ENCODE measurements at regions not wholly inside any gene's neighbourhood (a gene's known extent, or its start where the extent isn't known, plus 50 kb on each side); places are given as distances from the start of the nearest gene placed in this dataset.

- intact Hi-C loops (cut with micrococcal nuclease): no loop called here
- H3K27ac Mint-ChIP-seq: no peak overlapping the region
- no peaks in the 10 kb centered on the region for H3K36me3 Mint-ChIP-seq (ENCODE audit: low read depth)
- POLR2A ChIA-PET: no interaction called here
- ATAC-seq (no peak), DNase-seq (no peak)
- H3K4me3 Mint-ChIP-seq: no peak overlapping the region
- H3K4me1 Mint-ChIP-seq (ENCODE audit: low read depth): no peaks in the 10 kb centered on the region
- peaks cover 5% of the 10 kb centered on the region for H3K27me3 Mint-ChIP-seq
- CTCF ChIA-PET: interaction anchor here (1.4 kb wide), 1 partner anchor 52 kb away, joined by 3 read pairs; no protein-coding TSS in a partner anchor
- TF ChIP-seq, protein P1, sequence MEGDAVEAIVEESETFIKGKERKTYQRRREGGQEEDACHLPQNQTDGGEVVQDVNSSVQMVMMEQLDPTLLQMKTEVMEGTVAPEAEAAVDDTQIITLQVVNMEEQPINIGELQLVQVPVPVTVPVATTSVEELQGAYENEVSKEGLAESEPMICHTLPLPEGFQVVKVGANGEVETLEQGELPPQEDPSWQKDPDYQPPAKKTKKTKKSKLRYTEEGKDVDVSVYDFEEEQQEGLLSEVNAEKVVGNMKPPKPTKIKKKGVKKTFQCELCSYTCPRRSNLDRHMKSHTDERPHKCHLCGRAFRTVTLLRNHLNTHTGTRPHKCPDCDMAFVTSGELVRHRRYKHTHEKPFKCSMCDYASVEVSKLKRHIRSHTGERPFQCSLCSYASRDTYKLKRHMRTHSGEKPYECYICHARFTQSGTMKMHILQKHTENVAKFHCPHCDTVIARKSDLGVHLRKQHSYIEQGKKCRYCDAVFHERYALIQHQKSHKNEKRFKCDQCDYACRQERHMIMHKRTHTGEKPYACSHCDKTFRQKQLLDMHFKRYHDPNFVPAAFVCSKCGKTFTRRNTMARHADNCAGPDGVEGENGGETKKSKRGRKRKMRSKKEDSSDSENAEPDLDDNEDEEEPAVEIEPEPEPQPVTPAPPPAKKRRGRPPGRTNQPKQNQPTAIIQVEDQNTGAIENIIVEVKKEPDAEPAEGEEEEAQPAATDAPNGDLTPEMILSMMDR (IDR thresholded peaks at IDR 0.05): no peak
- peaks cover 2% of the 10 kb centered on the region for H3K9me3 Mint-ChIP-seq
Measured at GRCh38 chr6:12508553-12508952, 208.0 kb upstream of the PHACTR1 start.

GRCh38 chr6:12509060-12509459 is 207.5 kb upstream of the PHACTR1 start:
- TF ChIP-seq, protein P1 (IDR thresholded peaks at IDR 0.05): no peak
- Mint-ChIP-seq H3K27me3 (peaks cover 5% of the 10 kb centered on the region), H3K9me3 (peaks cover 2% of the 10 kb centered on the region), H3K27ac (no peak overlapping the region), H3K36me3 (ENCODE audit: low read depth) (no peaks in the 10 kb centered on the region), H3K4me3 (no peak overlapping the region), H3K4me1 (ENCODE audit: low read depth) (no peaks in the 10 kb centered on the region)
- ATAC-seq: no peak
- no peak for DNase-seq
- ChIA-PET CTCF (no interaction called here), POLR2A (no interaction called here)
- intact Hi-C loops (cut with micrococcal nuclease): no loop called here

DNA sequence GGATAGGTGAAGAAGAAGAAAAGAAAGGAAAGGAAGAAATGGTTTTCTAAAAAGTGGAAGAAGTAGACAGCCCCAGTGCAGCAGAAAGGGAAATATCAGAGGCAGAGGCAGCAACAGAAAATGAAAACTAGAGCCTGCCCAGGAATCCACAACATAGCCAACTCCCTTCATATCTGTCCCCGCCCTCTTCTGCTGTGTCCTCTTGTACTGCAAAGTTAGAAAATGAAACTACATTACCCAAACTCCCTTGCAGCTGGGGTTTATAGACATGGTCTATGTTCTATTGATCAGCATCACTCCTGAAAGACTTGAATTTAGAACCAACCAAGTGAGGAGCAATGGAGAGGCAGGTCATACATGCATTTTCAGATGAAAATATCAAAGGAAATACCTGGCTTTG is 200.5 kb upstream of the PHACTR1 start:
- TF ChIP-seq, protein P1 (IDR thresholded peaks at IDR 0.05): no peak
- Mint-ChIP-seq H3K4me1 (ENCODE audit: low read depth) (no peaks in the 10 kb centered on the region), H3K4me3 (no peak overlapping the region), H3K36me3 (ENCODE audit: low read depth) (no peaks in the 10 kb centered on the region), H3K27me3 (peaks cover 3% of the 10 kb centered on the region), H3K9me3 (no peaks in the 10 kb centered on the region), H3K27ac (no peak overlapping the region)
- DNase-seq: no peak
- intact Hi-C loops (cut with micrococcal nuclease): no loop called here
- ChIA-PET CTCF (no interaction called here), POLR2A (no interaction called here)
- ATAC-seq: no peak

- ATAC-seq (no peak), DNase-seq (no peak)
- intact Hi-C loops (cut with micrococcal nuclease): no loop called here
- no peaks in the 10 kb centered on the region for H3K36me3 Mint-ChIP-seq (ENCODE audit: low read depth)
- H3K27me3 Mint-ChIP-seq: peaks cover 13% of the 10 kb centered on the region
- no peak overlapping the region for H3K27ac Mint-ChIP-seq
- ChIA-PET CTCF (no interaction called here), POLR2A (no interaction called here)
- no peak overlapping the region for H3K4me3 Mint-ChIP-seq
- H3K9me3 Mint-ChIP-seq: no peaks in the 10 kb centered on the region
- TF ChIP-seq, protein P1 (IDR thresholded peaks at IDR 0.05): no peak
- no peaks in the 10 kb centered on the region for H3K4me1 Mint-ChIP-seq (ENCODE audit: low read depth)
Measured at GRCh38 chr6:12522347-12522746, 194.2 kb upstream of the PHACTR1 start.

- DNase-seq: no peak
- H3K4me1 Mint-ChIP-seq (ENCODE audit: low read depth): no peaks in the 10 kb centered on the region
- no peak for ATAC-seq
- H3K9me3 Mint-ChIP-seq: no peaks in the 10 kb centered on the region
- intact Hi-C loops (cut with micrococcal nuclease): no loop called here
- peaks cover 17% of the 10 kb centered on the region for H3K27me3 Mint-ChIP-seq
- H3K36me3 Mint-ChIP-seq (ENCODE audit: low read depth): no peaks in the 10 kb centered on the region
- TF ChIP-seq, protein P1 (IDR thresholded peaks at IDR 0.05): no peak
- no peak overlapping the region for H3K4me3 Mint-ChIP-seq
- ChIA-PET CTCF (no interaction called here), POLR2A (no interaction called here)
- no peak overlapping the region for H3K27ac Mint-ChIP-seq
Measured at GRCh38 chr6:12523726-12524125, 192.8 kb upstream of the PHACTR1 start.

Data from activated CD8-positive, alpha-beta T cell treated with anti-CD3 and anti-CD28 coated beads for 36 hours (primary cell).